HFFc6 (cell line): ENCODE measurements at regions not wholly inside any gene's neighbourhood (a gene's known extent, or its start where the extent isn't known, plus 50 kb on each side); places are given as distances from the start of the nearest gene placed in this dataset.

ENCODE experiments used
- DNase-seq: peaks from one replicate; pipeline ENCODE4 v3.0.0-alpha.2; 2018
- H3K27ac Mint-ChIP-seq: 2 replicates; pipeline ENCODE4 v1.8.0; 2020; ENCODE audit warnings: mild to moderate bottlenecking, mixed read lengths
- H3K27me3 Mint-ChIP-seq: 2 replicates; pipeline ENCODE4 v1.8.0; 2021; ENCODE audit warnings: mild to moderate bottlenecking, moderate library complexity, mixed read lengths; ENCODE audit not compliant: insufficient read depth
- H3K36me3 Mint-ChIP-seq: 2 replicates; pipeline ENCODE4 v1.8.0; 2021; ENCODE audit warnings: low read depth, mixed read lengths
- H3K4me1 Mint-ChIP-seq: 2 replicates; pipeline ENCODE4 v1.8.0; 2020; ENCODE audit warnings: low read depth, mixed read lengths
- H3K4me3 Mint-ChIP-seq: 2 replicates; pipeline ENCODE4 v1.8.0; 2020; ENCODE audit warnings: mild to moderate bottlenecking, moderate library complexity, mixed read lengths
- H3K9me3 Mint-ChIP-seq: 2 replicates; pipeline ENCODE4 v1.8.0; 2020; ENCODE audit warnings: mild to moderate bottlenecking, mixed read lengths
- CTCF ChIP-seq: fragments of 200-600 bp; sonication (generic); IDR thresholded peaks from 2 replicates; pipeline ENCODE4 v1.5.0; 2021; ENCODE audit warnings: antibody characterized with exemption, mild to moderate bottlenecking

- TF ChIP-seq CTCF, result no peak
- Mint-ChIP-seq H3K4me3 (no peak overlapping the region), H3K9me3 (no peaks in the 10 kb centered on the region), H3K4me1 (peaks cover 17% of the 10 kb centered on the region), H3K36me3 (no peaks in the 10 kb centered on the region), H3K27me3 (peaks cover 5% of the 10 kb centered on the region; the same call in 1 of the 2 replicates), H3K27ac (no peak overlapping the region)
- no peak for DNase-seq
Observed at GRCh38 chr5:58200451-58200850, 259.4 kb downstream of the PLK2 start.

DNA sequence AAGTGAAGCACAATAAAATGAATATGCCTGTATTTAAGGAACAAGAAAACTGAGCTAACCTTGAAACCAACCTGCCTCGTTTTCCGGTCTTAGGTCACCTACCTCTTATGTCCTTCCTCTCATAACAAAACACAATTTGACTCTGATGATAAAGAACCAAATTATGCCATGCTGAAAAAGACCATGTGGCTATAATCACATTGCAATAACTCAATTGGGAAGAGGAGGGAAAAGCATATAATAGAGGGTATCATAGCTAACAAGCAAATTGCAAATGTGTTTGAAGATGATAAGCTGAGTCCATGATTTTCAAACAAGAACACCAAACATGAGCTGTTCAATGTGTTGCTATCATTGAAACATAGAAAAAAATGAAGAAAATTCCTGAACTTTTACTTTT, 260.8 kb downstream of the PLK2 start:
- Mint-ChIP-seq H3K36me3 (no peaks in the 10 kb centered on the region), H3K27me3 (peaks cover 5% of the 10 kb centered on the region; the same call in 1 of the 2 replicates), H3K4me3 (no peak overlapping the region), H3K9me3 (no peaks in the 10 kb centered on the region), H3K4me1 (peaks cover 17% of the 10 kb centered on the region), H3K27ac (no peak overlapping the region)
- no peak for DNase-seq
- no peak for TF ChIP-seq CTCF

DNA sequence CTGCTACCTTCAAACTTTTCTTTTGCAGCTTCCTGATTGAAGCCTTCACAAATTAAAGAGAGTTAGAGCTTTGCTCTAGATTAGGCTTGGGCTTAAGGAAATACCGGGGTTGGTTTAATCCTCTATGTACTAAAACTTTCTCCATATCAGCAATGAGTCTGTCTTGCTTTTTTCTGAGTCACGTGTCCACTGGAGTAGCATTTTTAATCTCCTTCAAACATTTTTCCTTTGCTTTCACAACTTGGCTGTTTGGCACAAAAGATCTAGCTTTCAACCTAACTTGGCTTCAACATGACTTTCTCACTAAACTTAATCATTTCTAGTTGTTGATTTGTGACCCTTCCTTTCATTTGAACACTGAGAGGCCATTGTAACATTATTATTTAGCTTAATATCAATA, 261.6 kb downstream of the PLK2 start:
- Mint-ChIP-seq H3K36me3 (no peaks in the 10 kb centered on the region), H3K27ac (no peak overlapping the region), H3K9me3 (no peaks in the 10 kb centered on the region), H3K4me1 (peaks cover 17% of the 10 kb centered on the region), H3K4me3 (no peak overlapping the region), H3K27me3 (peaks cover 5% of the 10 kb centered on the region; the same call in 1 of the 2 replicates)
- no peak for DNase-seq
- TF ChIP-seq CTCF, result no peak

GRCh38 chr5:58197875-58198274, 262.0 kb downstream of the PLK2 start:
- TF ChIP-seq CTCF, result no peak
- H3K4me1 Mint-ChIP-seq, result peaks cover 17% of the 10 kb centered on the region
- no peaks in the 10 kb centered on the region for H3K9me3 Mint-ChIP-seq
- H3K4me3 Mint-ChIP-seq, result no peak overlapping the region
- DNase-seq, result no peak
- H3K27ac Mint-ChIP-seq, result no peak overlapping the region
- H3K36me3 Mint-ChIP-seq, result no peaks in the 10 kb centered on the region
- peaks cover 4% of the 10 kb centered on the region; the same call in 1 of the 2 replicates for H3K27me3 Mint-ChIP-seq

GRCh38 chr5:58191443-58191842, 268.4 kb downstream of the PLK2 start:
- Mint-ChIP-seq H3K4me3 (no peak overlapping the region), H3K36me3 (no peaks in the 10 kb centered on the region), H3K27me3 (no peaks in the 10 kb centered on the region), H3K4me1 (peaks cover 51% of the 10 kb centered on the region), H3K27ac (no peak overlapping the region), H3K9me3 (no peaks in the 10 kb centered on the region)
- DNase-seq, result no peak
- no peak for TF ChIP-seq CTCF

DNA sequence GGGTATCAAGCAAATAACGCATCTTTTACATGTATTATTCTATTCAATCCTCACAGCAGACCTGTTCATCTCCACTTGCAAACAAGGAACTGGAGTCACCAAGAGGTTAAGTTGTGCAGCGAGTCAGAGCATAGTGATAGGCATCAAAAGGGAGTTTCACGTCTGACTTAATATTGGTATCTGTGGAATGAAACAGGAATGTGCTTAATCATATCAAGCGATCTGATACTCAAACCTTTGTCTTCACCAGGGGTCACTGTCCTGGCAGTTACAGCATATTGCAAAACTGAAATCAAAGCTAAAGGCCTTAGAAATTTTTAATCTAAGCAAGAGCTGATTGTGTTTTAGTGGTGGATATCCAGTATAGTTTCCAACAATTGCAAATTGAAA, 271.6 kb downstream of the PLK2 start:
- peak; percentile 82 for DNase-seq
- no peaks in the 10 kb centered on the region for H3K9me3 Mint-ChIP-seq
- peak overlapping the region; percentile 9 for H3K4me3 Mint-ChIP-seq
- TF ChIP-seq CTCF, result peak; percentile 57
- no peaks in the 10 kb centered on the region for H3K36me3 Mint-ChIP-seq
- H3K27ac Mint-ChIP-seq, result peak overlapping the region; percentile 47
- H3K27me3 Mint-ChIP-seq, result no peaks in the 10 kb centered on the region
- H3K4me1 Mint-ChIP-seq, result peaks cover 82% of the 10 kb centered on the region
